K562 (cell line): ENCODE measurements at regions not wholly inside any gene's neighbourhood (a gene's known extent, or its start where the extent isn't known, plus 50 kb on each side); places are given as distances from the start of the nearest gene placed in this dataset.

Experiments
- ATAC-seq: fragments of 200-7000 bp; cut with Tn5 transposase; 3 replicates; pipeline ENCODE4 v1.9.1; 2020; ENCODE audit warnings: moderate library complexity
- BruUV-seq: library from RNA; stranded (reverse); fragments of 400-500 nt; replicated peaks from 2 replicates; lab custom pipeline; 2021; lab: Mats Ljungman, UMichigan
- CTCF ChIA-PET: fragments of 300-600 bp; formaldehyde crosslinking; extraction: SDS; loops from one replicate; lab custom pipeline; 2021; ENCODE audit warnings: low intra/inter-chr PET ratio; lab: Yijun Ruan, JAX
- POLR2A ChIA-PET: fragments of 300-600, 350-650 bp; sonication (Branson Sonifier 250); formaldehyde crosslinking; extraction: SDS; loops from one replicate; lab custom pipeline; 2021; ENCODE audit warnings: antibody characterized with exemption, inconsistent platforms; lab: Yijun Ruan, JAX
- DNase-seq, 4 experiments: peaks; one replicate each; pipeline versions ENCODE4 v3.0.0 to v3.0.0-alpha.2; 2011 to 2018; ENCODE audit warnings: low spot score in 3 of 4, mixed read lengths in 3 of 4; ENCODE audit errors: extremely low read depth in 1 of 4
- FAIRE-seq: peaks from 2 replicates; lab custom pipeline; 2011; peaks lifted over from hg19 to GRCh38; lab: Jason Lieb, UNC
- H2AFZ ChIP-seq: 2 replicates; pipeline ENCODE4 v1.6.0; 2011; ENCODE audit warnings: low read depth, low read length, control low read depth, inconsistent platforms
- H3K27ac ChIP-seq: fragments of 200-600 bp; 3 replicates; pipeline ENCODE4 v1.8.0; 2011; ENCODE audit warnings: low read depth, mild to moderate bottlenecking, control low read depth, inconsistent platforms, low read length, moderate library complexity, mixed read lengths; ENCODE audit errors: extremely low read depth
- H3K27me3 ChIP-seq, 2 experiments: fragments of 300-600 bp in 1 of 2; 2 replicates in 1 of 2; 3 replicates in 1 of 2; pipeline versions ENCODE4 v1.6.0 to v1.8.0; 2011; ENCODE audit warnings: inconsistent platforms in 2 of 2, low read length in 2 of 2, mild to moderate bottlenecking in 1 of 2, mixed read lengths in 1 of 2, moderate library complexity in 1 of 2; ENCODE audit not compliant: control insufficient read depth in 2 of 2, insufficient read depth in 2 of 2
- H3K36me3 ChIP-seq: fragments of 300-600 bp; 3 replicates; pipeline ENCODE4 v1.8.0; 2011; ENCODE audit warnings: mild to moderate bottlenecking, low read length, inconsistent platforms; ENCODE audit not compliant: control insufficient read depth, insufficient read depth
- H3K4me1 ChIP-seq, 2 experiments: fragments of 200-600 bp in 1 of 2; replicated peaks in 1 of 2; 2 replicates in 1 of 2; 3 replicates in 1 of 2; pipeline versions ENCODE4 v1.5.1 to v1.8.0; 2011; ENCODE audit warnings: inconsistent platforms in 2 of 2, low read length in 2 of 2, mild to moderate bottlenecking in 1 of 2, mixed read lengths in 1 of 2, moderate library complexity in 1 of 2; ENCODE audit not compliant: control insufficient read depth in 2 of 2, insufficient read depth in 2 of 2
- H3K4me2 ChIP-seq: 2 replicates; pipeline ENCODE4 v1.6.1; 2011; ENCODE audit warnings: low read length, control low read depth, inconsistent platforms, mixed read lengths; ENCODE audit not compliant: insufficient read depth
- H3K4me3 ChIP-seq: fragments of 200-600 bp; sonication (generic), shearing (Covaris generic); 2 replicates; pipeline ENCODE4 v1.5.1; 2016; ENCODE audit warnings: control low read depth, inconsistent platforms
- H3K79me2 ChIP-seq: fragments of 200-600 bp; 3 replicates; pipeline ENCODE4 v1.8.0; 2011; ENCODE audit warnings: low read length, inconsistent platforms; ENCODE audit not compliant: control insufficient read depth, insufficient read depth
- H3K9ac ChIP-seq, 2 experiments: 2 replicates each; pipeline versions ENCODE4 v1.6.0 to v1.6.1; 2011; ENCODE audit warnings: low read depth in 2 of 2, low read length in 2 of 2, control low read depth in 1 of 2, inconsistent platforms in 1 of 2, mild to moderate bottlenecking in 1 of 2, mixed read lengths in 1 of 2; ENCODE audit not compliant: insufficient read depth in 1 of 2
- H3K9me1 ChIP-seq: one replicate; pipeline ENCODE4 v1.6.0; 2011; ENCODE audit warnings: inconsistent platforms, mild to moderate bottlenecking, low read length, moderate library complexity; ENCODE audit not compliant: control insufficient read depth, insufficient read depth
- H3K9me3 ChIP-seq: replicated peaks from 2 replicates; pipeline ENCODE4 v1.5.1; 2011; ENCODE audit warnings: low read depth, low read length, inconsistent platforms; ENCODE audit not compliant: control insufficient read depth, insufficient read depth
- H4K20me1 ChIP-seq: replicated peaks from 2 replicates; pipeline ENCODE4 v1.6.1; 2011; ENCODE audit warnings: low read length, inconsistent platforms, mixed read lengths; ENCODE audit not compliant: control insufficient read depth, insufficient read depth
- BACH1 ChIP-seq: fragments of 200-800 bp; sonication (Bioruptor generic); IDR thresholded peaks from 2 replicates; pipeline ENCODE4 v1.6.1; 2016; ENCODE audit warnings: missing genetic modification characterization, missing compliant biosample characterization
- EHMT2 ChIP-seq: fragments of 450-650 bp; IDR thresholded peaks from 2 replicates; pipeline ENCODE4 v1.6.1; 2018; ENCODE audit warnings: antibody characterized with exemption
- NELFE ChIP-seq: IDR thresholded peaks from 2 replicates; pipeline ENCODE4 v1.6.1; 2011; ENCODE audit warnings: mild to moderate bottlenecking; ENCODE audit not compliant: insufficient read depth, insufficient read length
- SMARCC2 ChIP-seq: fragments of 450-650 bp; IDR thresholded peaks from 2 replicates; pipeline ENCODE4 v1.6.1; 2017; ENCODE audit warnings: antibody characterized with exemption, moderate library complexity, mild to moderate bottlenecking, low read depth
- ZNF184 ChIP-seq: sonication (generic); formaldehyde crosslinking; IDR thresholded peaks from 2 replicates; pipeline ENCODE4 v1.5.0; 2020; ENCODE audit warnings: missing genetic modification reagents
- ZNF780A ChIP-seq: fragments of 250-450 bp; sonication (Bioruptor Pico); IDR thresholded peaks from 2 replicates; pipeline ENCODE4 v1.5.0; 2021; ENCODE audit warnings: mild to moderate bottlenecking
- WGBS: fragments of 100-300 bp; shearing (Covaris generic); methylation state at CpG from one replicate; pipeline ENCODE4 v1.1.6; 2016; ENCODE audit warnings: low coverage, mixed read lengths; ENCODE audit not compliant: insufficient coverage; ENCODE audit errors: missing lambda C conversion rate; 5-methylcytosine and 5-hydroxymethylcytosine counted together
- in situ Hi-C: fragments of 300-500 bp; cut with MboI; formaldehyde crosslinking; loops from 4 replicates; pipeline ENCODE4 v1.15.0; 2018; ENCODE audit warnings: inconsistent platforms, mixed read lengths
- intact Hi-C: fragments of 100-400 bp; cut with micrococcal nuclease; formaldehyde crosslinking; loops from 2 replicates; pipeline ENCODE4 v1.14.2; 2022
- TF ChIP-seq, protein P1 (sequence below): fragments of 450-650 bp; IDR thresholded peaks from 2 replicates; pipeline ENCODE4 v1.6.1; 2016; ENCODE audit warnings: borderline replicate concordance
- TF ChIP-seq, protein P2 (sequence below): fragments of 250-450 bp; sonication (Bioruptor Pico); IDR thresholded peaks from 2 replicates; pipeline ENCODE4 v1.8.0; 2022; ENCODE audit warnings: moderate library complexity, mild to moderate bottlenecking, inconsistent platforms
- TF ChIP-seq, protein P3 (sequence below): fragments of 450-650 bp; IDR thresholded peaks from 2 replicates; pipeline ENCODE4 v1.6.1; 2016; ENCODE audit warnings: mild to moderate bottlenecking
- TF ChIP-seq, protein P4 (sequence below): sonication (generic); formaldehyde crosslinking; IDR thresholded peaks from 2 replicates; pipeline ENCODE4 v1.8.1; 2023; ENCODE audit warnings: mild to moderate bottlenecking, missing genetic modification reagents
- TF ChIP-seq, protein P5 (sequence below): fragments of 450-650 bp; IDR thresholded peaks from 2 replicates; pipeline ENCODE4 v1.6.1; 2016

DNA sequence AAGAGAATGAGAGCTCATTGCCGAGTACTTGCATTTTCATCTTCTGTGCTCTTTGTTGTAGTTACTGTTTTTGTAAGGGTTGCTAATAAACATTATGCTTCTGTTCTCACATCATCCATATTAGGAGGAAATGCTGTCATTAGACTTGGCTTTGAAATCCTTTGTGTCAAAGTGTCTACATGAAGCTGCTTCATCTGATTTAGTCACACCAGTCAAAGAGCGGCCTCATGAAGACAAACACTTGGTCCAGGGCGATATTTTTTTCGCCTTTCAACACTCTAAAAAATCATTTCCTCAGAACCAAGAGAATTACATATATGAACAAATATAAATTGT lies 105.0 kb downstream of the SPRY2 start:
- WGBS, result 3% methylated on average over 4 of the region's 4 CpGs
- Histone ChIP-seq H3K4me2 (no peak overlapping the region), H3K9me3 (no peaks in the 10 kb centered on the region), H2AFZ (no peak overlapping the region), H3K36me3 (no peaks in the 10 kb centered on the region), H3K4me1 (no peaks in the 10 kb centered on the region), H4K20me1 (no peaks in the 10 kb centered on the region), H3K9ac (no peak overlapping the region), H3K4me3 (no peak overlapping the region), H3K27ac (no peak overlapping the region), H3K27me3 (no peaks in the 10 kb centered on the region; a peak in 1 of 5 replicates), H3K79me2 (no peaks in the 10 kb centered on the region), H3K9me1 (no peaks in the 10 kb centered on the region)
- CTCF ChIA-PET, result no interaction called here
- in situ Hi-C loops (no loop called here), intact Hi-C loops (no loop called here)
- ATAC-seq, result no peak
- no peak for DNase-seq
- POLR2A ChIA-PET, result no interaction called here
- BruUV-seq, result no TSS peak
- FAIRE-seq, result no peak
- TF ChIP-seq SMARCC2 (no peak), BACH1 (no peak), NELFE (no peak), ZNF780A (CRISPR knock-in tag) (no peak), ZNF184 (CRISPR knock-in tag) (no peak), EHMT2 (no peak)
- TF ChIP-seq, protein P1, sequence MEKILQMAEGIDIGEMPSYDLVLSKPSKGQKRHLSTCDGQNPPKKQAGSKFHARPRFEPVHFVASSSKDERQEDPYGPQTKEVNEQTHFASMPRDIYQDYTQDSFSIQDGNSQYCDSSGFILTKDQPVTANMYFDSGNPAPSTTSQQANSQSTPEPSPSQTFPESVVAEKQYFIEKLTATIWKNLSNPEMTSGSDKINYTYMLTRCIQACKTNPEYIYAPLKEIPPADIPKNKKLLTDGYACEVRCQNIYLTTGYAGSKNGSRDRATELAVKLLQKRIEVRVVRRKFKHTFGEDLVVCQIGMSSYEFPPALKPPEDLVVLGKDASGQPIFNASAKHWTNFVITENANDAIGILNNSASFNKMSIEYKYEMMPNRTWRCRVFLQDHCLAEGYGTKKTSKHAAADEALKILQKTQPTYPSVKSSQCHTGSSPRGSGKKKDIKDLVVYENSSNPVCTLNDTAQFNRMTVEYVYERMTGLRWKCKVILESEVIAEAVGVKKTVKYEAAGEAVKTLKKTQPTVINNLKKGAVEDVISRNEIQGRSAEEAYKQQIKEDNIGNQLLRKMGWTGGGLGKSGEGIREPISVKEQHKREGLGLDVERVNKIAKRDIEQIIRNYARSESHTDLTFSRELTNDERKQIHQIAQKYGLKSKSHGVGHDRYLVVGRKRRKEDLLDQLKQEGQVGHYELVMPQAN, result no peak
- TF ChIP-seq, protein P2, sequence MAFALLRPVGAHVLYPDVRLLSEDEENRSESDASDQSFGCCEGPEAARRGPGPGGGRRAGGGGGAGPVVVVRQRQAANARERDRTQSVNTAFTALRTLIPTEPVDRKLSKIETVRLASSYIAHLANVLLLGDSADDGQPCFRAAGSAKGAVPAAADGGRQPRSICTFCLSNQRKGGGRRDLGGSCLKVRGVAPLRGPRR (CRISPR knock-in tag), result no peak
- TF ChIP-seq, protein P3, sequence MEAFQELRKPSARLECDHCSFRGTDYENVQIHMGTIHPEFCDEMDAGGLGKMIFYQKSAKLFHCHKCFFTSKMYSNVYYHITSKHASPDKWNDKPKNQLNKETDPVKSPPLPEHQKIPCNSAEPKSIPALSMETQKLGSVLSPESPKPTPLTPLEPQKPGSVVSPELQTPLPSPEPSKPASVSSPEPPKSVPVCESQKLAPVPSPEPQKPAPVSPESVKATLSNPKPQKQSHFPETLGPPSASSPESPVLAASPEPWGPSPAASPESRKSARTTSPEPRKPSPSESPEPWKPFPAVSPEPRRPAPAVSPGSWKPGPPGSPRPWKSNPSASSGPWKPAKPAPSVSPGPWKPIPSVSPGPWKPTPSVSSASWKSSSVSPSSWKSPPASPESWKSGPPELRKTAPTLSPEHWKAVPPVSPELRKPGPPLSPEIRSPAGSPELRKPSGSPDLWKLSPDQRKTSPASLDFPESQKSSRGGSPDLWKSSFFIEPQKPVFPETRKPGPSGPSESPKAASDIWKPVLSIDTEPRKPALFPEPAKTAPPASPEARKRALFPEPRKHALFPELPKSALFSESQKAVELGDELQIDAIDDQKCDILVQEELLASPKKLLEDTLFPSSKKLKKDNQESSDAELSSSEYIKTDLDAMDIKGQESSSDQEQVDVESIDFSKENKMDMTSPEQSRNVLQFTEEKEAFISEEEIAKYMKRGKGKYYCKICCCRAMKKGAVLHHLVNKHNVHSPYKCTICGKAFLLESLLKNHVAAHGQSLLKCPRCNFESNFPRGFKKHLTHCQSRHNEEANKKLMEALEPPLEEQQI, result no peak
- TF ChIP-seq, protein P4, sequence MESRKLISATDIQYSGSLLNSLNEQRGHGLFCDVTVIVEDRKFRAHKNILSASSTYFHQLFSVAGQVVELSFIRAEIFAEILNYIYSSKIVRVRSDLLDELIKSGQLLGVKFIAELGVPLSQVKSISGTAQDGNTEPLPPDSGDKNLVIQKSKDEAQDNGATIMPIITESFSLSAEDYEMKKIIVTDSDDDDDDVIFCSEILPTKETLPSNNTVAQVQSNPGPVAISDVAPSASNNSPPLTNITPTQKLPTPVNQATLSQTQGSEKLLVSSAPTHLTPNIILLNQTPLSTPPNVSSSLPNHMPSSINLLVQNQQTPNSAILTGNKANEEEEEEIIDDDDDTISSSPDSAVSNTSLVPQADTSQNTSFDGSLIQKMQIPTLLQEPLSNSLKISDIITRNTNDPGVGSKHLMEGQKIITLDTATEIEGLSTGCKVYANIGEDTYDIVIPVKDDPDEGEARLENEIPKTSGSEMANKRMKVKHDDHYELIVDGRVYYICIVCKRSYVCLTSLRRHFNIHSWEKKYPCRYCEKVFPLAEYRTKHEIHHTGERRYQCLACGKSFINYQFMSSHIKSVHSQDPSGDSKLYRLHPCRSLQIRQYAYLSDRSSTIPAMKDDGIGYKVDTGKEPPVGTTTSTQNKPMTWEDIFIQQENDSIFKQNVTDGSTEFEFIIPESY (CRISPR knock-in tag), result no peak
- TF ChIP-seq, protein P5, sequence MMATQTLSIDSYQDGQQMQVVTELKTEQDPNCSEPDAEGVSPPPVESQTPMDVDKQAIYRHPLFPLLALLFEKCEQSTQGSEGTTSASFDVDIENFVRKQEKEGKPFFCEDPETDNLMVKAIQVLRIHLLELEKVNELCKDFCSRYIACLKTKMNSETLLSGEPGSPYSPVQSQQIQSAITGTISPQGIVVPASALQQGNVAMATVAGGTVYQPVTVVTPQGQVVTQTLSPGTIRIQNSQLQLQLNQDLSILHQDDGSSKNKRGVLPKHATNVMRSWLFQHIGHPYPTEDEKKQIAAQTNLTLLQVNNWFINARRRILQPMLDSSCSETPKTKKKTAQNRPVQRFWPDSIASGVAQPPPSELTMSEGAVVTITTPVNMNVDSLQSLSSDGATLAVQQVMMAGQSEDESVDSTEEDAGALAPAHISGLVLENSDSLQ, result no peak
